ENCODE measurements at regions not wholly inside any gene's neighbourhood (a gene's known extent, or its start where the extent isn't known, plus 50 kb on each side); places are given as distances from the start of the nearest gene placed in this dataset.

DNA sequence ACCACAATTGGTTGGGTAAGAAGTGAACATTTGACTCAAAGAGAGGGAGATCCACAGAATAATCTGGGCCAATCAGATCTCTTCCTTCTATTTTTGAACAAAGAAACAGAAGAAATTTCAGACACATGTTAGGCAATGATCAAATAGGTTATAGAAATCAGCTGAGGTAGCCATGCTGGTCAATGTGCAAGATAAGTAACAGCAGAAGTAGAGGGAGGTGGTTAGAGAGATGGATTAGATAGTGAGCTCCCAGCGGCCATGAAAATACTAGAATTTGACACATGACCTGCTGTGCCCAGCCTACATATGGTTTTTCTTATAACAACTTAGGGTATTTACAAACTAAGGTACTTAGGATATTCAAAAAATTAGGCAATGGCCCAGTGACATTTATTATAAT is 230.9 kb upstream of the ARID2 start:
- TF ChIP-seq OSR2 (tag by site-specific recombination; IDR thresholded peaks at IDR 0.05) (no peak), ZNF350 (tag by site-specific recombination; IDR thresholded peaks at IDR 0.05) (no peak), YY1 (tag by site-specific recombination; IDR thresholded peaks at IDR 0.05) (no peak), RBAK (tag by site-specific recombination; IDR thresholded peaks at IDR 0.05) (no peak), GFI1B (tag by site-specific recombination; IDR thresholded peaks at IDR 0.05) (no peak), FEZF1 (tag by site-specific recombination; IDR thresholded peaks at IDR 0.05) (no peak), ZNF19 (tag by site-specific recombination; IDR thresholded peaks at IDR 0.05; ENCODE audit: low read depth) (no peak)
- TF ChIP-seq, protein P1, sequence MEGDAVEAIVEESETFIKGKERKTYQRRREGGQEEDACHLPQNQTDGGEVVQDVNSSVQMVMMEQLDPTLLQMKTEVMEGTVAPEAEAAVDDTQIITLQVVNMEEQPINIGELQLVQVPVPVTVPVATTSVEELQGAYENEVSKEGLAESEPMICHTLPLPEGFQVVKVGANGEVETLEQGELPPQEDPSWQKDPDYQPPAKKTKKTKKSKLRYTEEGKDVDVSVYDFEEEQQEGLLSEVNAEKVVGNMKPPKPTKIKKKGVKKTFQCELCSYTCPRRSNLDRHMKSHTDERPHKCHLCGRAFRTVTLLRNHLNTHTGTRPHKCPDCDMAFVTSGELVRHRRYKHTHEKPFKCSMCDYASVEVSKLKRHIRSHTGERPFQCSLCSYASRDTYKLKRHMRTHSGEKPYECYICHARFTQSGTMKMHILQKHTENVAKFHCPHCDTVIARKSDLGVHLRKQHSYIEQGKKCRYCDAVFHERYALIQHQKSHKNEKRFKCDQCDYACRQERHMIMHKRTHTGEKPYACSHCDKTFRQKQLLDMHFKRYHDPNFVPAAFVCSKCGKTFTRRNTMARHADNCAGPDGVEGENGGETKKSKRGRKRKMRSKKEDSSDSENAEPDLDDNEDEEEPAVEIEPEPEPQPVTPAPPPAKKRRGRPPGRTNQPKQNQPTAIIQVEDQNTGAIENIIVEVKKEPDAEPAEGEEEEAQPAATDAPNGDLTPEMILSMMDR (tag by site-specific recombination; IDR thresholded peaks at IDR 0.05): no peak
- TF ChIP-seq, protein P2, sequence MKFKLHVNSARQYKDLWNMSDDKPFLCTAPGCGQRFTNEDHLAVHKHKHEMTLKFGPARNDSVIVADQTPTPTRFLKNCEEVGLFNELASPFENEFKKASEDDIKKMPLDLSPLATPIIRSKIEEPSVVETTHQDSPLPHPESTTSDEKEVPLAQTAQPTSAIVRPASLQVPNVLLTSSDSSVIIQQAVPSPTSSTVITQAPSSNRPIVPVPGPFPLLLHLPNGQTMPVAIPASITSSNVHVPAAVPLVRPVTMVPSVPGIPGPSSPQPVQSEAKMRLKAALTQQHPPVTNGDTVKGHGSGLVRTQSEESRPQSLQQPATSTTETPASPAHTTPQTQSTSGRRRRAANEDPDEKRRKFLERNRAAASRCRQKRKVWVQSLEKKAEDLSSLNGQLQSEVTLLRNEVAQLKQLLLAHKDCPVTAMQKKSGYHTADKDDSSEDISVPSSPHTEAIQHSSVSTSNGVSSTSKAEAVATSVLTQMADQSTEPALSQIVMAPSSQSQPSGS (tag by site-specific recombination; IDR thresholded peaks at IDR 0.05; ENCODE audit: low read depth): no peak

All from HEK293 (cell line).